GM19324 (cell line): ENCODE measurements at regions not wholly inside any gene's neighbourhood (a gene's known extent, or its start where the extent isn't known, plus 50 kb on each side); places are given as distances from the start of the nearest gene placed in this dataset.
A peak's percentile ranks its signal among the peaks of the same experiment; 100 is the strongest.

Source experiments
- ATAC-seq: cut with Tn5 transposase; IDR thresholded peaks from one replicate; pipeline ENCODE4 v1.9.1; 2021; ENCODE audit warnings: mild to moderate bottlenecking, moderate library complexity; ENCODE audit not compliant: unreplicated experiment, low FRiP score

DNA sequence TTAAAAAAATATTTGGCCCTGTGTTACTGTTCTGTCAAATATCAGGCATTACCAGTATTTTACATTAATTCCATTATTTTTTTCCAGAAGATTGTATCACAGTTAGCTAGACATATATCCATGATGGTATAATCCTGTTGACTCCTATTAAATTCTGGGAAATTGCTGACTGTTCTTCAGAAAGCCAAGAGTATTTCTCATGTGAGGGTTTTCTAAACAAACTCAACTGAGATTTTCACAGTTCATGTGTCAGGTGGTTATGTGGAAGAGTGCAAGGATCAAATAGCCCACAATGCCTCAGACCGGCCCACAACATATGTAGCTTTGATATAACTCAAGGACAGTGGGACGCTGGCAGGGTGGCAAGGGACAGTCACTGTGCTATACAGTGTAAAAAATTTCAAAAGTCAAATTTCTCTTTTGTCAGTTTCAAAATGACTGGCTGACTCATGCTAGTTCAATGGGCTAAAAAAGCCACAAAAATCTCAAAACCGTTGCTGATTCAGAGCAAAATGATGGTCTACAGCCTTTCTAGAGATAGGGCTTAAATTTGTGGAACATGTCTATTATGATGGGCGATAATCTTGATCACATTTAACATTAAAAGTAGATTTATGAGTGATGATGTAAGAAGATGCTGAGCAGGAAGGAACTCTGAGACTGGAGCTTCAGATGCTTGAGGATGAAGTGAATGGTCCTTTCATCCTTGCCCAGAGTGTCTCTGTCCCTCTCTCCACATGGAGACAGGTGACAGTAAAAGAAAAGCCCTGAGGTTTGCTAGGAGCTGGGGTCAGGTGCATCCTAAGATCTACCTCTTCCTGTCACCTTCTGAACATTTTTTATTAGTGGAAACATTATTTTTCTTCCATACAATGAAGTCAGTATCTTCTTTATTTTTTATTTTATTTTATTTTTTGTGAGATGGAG, 175.8 kb upstream of the PIEZO2 start:
- no peak for ATAC-seq

GRCh38 chr18:11324510-11324909, 175.1 kb upstream of the PIEZO2 start:
- no peak for ATAC-seq

DNA sequence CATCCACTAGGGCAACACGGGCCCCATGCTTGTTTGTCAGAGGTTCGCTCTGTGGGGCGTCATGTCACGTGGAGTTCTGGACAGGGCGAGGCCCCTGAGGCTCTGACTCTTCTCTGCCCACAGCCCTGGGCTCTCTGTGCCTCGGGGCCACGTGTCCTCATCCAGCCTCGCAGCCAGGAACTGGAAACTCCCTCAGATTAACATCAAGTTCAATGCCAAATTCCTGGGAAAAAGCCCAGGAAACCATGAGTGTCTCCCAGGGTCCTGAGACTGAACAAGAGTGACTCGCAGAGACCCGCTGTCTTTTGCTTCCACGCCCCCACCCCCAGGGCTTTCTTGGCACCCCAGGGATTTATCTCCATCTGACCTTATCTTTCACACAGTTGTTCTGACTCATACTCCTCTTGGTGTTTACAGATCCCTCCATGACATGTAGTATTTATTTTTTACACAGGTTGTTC, 174.0 kb upstream of the PIEZO2 start:
- no peak for ATAC-seq

GRCh38 chr18:11322716-11323115, 173.3 kb upstream of the PIEZO2 start:
- ATAC-seq, result no peak

DNA sequence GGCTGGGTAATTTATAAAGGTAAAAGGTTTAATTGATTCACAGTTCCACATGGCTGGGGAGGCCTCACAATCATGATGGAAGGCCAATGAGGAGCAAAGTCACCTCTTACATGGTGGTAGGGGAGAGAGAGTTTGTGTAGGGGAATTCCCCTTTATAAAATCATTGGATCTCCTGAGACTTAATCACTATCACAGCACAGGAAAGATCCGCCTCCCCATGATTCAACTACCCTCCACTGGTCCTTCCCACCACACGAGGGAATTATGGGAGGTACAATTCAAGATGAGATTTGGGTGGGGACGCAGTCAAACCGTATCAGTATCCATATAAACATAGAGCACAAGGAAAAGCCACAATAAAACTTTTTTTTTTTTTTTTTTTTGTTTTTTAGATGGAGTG, 172.6 kb upstream of the PIEZO2 start:
- ATAC-seq, result no peak

DNA sequence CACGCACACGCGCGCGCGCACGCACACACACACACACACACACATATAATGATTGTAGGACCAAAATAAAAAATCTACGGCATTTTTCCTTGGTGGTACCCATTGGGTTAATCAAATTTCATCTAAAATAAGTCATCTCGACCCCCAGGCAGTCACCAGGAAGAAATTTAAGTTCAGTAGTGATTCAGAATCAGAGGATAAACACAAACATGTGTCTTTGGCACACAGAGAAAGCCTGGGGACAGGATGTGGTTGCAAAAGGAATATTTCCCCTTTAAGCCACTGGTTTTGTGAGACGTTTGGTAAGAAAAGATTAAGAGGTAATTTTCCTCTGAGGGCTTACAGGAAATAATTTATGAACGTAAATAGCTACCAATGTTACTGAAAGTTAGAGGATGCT, 171.6 kb upstream of the PIEZO2 start:
- ATAC-seq, result no peak

DNA sequence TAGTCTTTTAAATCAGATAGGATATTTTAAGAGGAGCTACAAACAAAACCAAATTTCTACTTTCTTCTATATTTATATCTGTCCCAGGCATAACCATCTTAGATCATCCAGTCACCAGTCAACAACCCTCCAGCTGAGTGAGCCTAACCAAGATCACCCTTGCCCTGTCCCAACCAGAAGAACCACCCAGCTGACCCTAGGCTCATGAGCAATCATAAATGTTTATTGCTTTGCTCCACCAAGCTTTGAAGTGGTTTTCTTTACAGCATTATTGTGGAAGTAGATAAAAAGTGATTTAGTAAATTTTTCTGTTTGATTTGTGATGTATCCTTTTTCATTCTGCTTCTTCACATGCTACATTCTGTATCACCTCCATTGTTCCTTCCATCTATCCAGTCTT, 167.2 kb upstream of the PIEZO2 start:
- no peak for ATAC-seq

DNA sequence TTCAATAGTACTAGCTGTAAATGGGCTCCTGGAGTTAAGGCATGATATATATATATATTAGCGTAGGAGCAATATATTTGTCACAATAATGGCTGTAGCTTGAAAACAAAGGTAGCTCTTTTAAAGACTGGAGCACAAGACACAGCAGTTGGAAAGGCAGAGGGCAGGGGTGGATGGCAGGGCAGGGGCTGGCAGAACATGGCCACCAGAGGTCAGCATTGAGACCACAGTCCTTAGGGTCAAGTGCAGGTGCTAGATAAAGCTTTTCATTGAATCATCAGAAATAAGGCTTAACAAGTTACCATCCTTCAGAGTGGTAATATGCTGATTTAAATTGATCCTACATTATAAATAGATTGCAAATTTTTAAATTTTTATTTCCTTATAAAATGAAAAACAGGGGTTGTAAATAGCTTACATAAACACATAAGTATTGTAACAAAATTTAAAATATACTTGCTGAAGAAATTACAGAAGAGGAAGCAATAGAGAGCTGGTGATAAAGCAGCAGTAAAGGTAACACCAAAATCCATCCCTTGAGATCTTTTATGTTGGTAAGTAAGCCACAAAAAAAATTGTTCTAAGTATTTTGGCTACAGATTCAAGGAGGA, 161.2 kb upstream of the PIEZO2 start:
- no peak for ATAC-seq

DNA sequence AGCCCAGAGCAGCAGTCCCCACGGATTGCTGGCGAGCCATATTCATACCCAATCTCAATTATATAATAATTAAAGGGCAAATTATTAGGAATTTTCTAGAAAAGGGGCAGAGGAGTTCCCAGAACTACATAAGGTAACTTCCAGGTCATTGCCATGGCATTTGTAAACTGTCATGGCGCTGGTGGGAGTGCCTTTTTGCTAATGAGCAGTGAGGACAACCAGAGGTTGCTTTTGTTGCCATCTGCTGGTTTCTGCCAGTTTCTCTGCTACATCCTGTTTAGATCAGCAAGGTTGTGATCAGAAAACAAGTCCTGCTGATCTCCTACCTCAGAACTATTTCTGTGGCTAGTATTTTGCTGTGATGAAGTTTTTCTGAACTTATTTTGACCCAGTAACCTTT, 159.8 kb upstream of the PIEZO2 start:
- ATAC-seq, result no peak

DNA sequence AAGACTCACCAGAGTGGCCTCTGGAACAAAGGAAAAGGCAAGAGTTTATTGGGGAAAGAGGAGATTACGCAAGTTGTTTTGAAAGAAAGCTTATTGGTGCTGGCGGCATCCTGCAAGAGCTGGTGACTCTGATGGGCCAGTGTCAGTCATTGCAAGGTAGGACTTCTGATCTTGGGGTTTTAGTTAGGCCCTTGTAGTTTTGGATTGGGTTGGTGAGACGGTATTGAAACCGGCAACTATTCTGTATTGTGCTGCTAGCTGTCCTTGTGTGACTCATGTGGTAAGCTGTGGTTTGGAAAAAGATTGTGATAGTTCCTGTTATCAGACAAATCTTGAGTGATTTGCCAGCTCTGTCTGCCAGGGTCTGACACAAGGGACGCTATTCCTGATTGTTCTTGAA, 159.1 kb upstream of the PIEZO2 start:
- ATAC-seq, result no peak

GRCh38 chr18:11307716-11308115, 158.3 kb upstream of the PIEZO2 start:
- ATAC-seq, result no peak

DNA sequence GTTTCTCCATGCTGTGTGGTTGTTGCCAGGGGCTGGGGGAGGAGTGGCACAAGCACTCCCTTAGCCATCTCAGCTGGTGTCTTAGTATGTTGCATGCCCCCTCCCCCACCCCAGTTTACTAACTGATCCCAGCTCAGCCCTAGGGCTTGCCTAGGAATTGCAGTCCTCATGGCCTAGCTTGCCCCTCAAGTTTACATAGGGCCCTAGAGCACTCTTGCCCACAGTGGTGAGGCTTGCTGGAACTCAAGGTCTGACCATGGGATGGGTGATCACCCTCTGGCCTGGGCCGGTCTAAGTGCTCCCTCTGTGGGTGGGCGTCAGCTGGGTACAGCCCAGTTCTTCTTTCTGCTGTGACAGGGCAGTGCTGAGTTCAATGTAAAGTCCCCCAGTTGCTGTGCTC, 156.1 kb upstream of the PIEZO2 start:
- no peak for ATAC-seq

GRCh38 chr18:11304928-11305327, 155.6 kb upstream of the PIEZO2 start:
- no peak for ATAC-seq

GRCh38 chr18:11296946-11297345, 147.6 kb upstream of the PIEZO2 start:
- no peak for ATAC-seq

DNA sequence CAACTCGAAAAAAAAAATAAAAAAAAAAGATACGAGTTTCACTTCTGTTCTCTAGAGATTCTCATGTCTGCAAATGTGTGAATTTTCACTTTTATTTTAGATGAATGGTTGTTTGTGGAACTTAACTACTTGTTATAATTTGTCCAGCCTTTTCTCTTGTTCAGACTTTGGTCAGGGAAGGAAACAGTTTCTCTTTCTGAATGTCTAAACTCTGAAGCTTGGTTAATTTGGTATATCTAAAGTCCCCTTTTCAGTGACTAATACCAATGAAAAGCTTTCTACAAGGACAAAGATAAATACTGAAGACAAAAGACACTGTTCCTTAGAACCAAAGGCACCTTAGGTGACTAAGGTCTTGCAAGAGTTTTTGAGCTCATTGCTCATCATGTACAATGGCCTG, 144.4 kb upstream of the PIEZO2 start:
- ATAC-seq, result peak; percentile 85

- no peak for ATAC-seq
Measured at GRCh38 chr18:11290786-11291185, 141.4 kb upstream of the PIEZO2 start.

- no peak for ATAC-seq
Measured at GRCh38 chr18:11289248-11289647, 139.9 kb upstream of the PIEZO2 start.

- no peak for ATAC-seq
Measured at GRCh38 chr18:11288401-11288800, 139.0 kb upstream of the PIEZO2 start.

DNA sequence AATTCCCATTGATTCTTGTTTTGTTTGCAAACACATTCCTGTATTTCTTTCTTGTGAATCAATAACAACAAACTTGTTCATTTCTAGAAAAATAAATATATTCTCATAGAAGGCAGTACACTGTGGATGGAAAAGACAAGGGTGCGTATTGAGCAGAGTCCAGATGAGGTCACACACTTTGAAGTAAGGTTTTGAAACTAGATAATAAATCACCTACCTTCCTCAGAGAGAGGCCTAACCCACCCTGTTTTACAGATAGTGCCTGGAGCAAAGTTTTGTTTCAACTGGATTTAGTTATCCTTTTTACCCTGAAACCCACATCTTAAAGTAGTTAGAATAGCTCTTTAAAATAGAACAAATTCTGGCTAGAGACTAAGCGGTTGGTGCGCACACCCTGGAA, 137.1 kb upstream of the PIEZO2 start:
- ATAC-seq, result no peak

GRCh38 chr18:11284811-11285210, 135.4 kb upstream of the PIEZO2 start:
- no peak for ATAC-seq

DNA sequence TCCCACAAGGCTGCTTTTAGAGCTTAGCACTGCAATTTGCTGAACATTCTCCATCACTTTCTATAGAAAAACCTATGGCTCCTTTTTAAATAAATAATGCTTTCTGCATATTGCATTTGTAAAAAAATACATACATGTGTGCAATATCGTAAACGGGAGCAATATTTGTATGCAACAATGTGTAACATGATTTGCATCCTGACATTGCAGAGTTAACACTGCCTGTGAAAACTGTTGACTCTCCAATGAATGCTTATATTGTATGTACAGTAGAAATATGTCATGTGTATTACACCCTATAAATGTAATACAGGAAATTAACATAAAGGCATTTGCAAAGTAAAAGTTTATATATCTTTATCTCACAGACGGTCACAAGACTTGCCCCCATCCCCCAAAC, 135.0 kb upstream of the PIEZO2 start:
- ATAC-seq, result no peak
